Fibroblast of upper back skin (primary cell): ENCODE measurements at regions not wholly inside any gene's neighbourhood (a gene's known extent, or its start where the extent isn't known, plus 50 kb on each side); places are given as distances from the start of the nearest gene placed in this dataset.
"Not testable (repeated sequence)": the region's sequence is repeated elsewhere in the genome, so short reads cannot be mapped to it uniquely, and the experiment has no call there.

Experiments used
- DNase-seq: peaks from one replicate; pipeline ENCODE4 v3.0.0-alpha.2; 2013

DNA sequence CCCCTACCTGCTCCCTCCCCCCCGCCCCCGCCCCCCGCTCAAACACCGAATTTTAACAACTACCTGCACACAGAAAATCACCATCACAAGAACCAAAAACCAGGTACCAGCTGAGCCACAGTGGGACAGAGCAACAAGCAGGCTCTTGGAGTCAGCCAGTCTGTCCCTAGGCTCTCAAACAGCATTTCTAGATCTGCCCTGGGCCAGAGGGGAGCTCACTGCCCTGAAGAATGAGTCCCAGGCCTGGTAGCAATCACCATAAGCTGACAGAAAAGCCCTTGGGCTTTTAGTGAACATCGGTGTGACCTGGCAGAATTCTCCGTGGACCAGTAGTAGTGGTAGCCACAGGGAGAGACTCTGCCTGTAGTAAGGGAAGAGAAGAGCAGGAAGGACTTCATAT, 58.3 kb downstream of the C11orf87 start:
- no peak for DNase-seq

DNA sequence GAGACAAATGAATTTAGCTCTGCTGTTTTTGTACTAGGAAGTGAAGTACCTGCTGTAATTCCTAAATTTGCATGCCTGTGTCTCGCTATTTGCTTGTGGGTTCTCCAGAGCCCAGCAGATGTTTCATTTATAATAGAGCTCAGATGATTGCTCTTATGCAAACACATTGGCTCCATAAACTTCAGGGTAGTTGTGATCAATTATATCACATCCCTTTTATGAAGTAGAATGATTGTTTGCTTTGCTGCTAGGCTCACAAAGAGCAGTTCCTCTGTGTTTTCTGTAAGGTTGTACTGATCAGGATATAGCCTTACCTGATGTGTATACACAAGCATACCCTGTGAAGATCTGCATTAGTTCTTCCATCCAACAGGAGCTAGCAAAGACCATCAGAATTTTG, 64.1 kb downstream of the C11orf87 start:
- DNase-seq, result no peak

DNA sequence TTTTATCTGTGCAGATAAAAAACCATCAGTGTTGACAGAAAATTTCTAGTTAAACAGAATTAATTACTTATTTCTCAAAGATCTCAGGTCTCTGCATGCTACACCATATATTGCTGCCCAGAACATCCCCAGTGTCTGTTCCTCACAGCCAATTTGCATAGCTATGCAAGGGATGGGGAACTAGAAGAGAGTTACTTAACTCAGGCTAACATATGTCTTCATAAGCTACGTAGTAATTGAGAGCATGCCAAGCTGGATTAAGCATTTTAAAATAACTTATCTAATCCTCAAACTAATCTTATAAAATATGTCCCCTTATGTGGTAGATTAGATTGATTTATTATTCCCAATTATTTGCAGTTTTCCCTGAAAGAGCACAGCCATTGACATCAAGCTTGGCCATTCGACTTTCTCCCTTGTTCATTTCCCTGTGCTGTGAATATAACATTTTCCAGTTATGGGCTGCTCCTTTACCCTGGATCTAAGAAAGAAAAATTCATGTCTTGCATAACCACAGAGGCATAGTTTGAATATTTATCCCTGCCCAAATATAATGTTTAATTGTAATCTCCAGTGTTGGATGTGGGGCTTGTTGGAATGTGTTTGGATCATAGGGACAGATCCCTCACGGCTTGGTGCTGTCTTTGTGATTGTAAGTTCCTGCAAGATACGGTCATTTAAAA, 69.1 kb downstream of the C11orf87 start:
- peak; percentile 62 for DNase-seq

DNA sequence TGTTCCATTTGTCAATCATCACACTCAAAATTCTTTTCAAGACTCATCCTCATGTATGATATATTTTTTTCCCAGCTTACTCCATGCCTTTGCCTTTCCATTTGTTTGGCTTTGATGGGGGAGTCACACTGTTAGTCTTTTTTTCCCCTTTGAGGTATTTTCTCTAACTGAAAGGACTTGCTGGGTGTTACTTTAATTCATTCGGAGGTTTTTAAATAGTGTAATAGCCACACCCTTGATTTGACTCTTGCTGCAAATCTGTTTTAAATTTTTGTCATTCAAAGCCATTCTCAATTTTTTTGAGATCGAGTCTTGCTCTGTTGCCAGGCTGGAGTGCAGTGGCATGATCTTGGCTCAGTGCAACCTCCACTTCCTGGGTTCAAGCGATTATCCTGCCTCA, 84.1 kb downstream of the C11orf87 start:
- DNase-seq, result no peak

DNA sequence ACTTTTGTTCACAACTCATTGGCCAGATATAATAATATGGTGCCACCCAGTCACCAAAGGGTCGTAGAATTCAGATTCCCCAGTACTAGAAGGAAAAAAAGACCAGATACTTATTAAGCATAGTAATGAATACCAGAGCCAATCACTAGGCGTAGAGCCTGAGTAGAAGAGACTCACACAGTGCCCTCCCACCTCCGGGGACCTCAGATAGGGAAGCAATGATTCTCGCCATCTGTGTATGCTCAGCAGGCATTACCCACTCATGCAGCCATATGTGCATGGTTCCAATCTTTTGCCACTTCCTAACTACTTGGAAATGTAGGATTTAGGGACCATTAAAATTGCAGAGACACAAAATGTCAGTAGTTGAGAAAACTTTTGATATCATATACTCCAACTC, 85.3 kb downstream of the C11orf87 start:
- DNase-seq, result no peak

DNA sequence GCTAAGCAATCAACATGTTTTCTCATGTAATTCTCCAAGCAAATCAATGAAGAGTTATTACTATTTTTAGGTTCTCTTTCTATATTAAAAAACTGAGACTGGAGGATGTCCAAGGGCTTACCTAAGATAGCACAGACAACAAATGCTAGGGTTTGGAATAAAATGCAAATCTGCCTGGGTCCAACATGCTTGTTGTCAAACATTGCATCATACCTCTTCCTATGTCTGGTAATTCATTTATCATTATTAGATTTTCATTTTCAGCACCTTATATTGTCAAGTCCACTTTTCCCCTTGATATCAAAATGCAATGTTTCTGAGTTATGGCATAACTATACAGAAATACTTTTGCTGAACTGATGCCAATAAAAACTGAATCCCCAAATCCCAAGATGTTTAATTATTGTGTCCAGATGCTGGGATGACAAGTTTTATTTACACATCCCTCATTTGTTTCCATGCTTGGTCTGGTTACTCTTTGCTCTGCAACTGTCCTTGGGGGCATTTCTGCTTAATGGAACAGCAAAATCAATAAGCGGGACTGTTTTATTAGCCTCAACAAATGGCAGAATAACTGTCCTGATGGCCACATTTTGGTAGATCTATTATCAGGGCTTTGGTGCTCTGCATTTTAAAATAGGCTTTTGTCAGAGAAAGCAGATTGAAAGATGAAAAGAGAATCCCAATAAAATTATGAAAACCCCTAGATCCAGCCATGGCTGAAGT, 86.0 kb downstream of the C11orf87 start:
- DNase-seq, result peak; percentile 33

DNA sequence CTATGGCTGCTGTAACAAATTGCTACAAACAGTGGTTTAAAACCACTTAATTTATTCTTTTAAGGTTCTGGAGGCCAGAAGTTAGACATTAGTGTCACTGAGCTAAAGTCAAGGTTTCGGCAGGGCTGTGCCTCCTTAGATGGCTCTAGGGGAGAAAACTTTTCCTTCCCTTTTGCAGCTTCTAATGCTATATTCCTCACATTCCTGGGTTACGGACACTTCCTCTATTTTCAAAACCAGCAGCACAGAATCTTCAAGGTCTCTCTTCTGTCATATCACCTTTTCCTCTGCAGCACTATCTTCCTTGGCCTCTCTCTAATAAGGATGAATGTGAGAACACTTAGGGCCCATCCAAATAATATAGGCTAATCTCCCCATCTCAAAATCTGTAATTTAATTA, 87.0 kb downstream of the C11orf87 start:
- no peak for DNase-seq

DNA sequence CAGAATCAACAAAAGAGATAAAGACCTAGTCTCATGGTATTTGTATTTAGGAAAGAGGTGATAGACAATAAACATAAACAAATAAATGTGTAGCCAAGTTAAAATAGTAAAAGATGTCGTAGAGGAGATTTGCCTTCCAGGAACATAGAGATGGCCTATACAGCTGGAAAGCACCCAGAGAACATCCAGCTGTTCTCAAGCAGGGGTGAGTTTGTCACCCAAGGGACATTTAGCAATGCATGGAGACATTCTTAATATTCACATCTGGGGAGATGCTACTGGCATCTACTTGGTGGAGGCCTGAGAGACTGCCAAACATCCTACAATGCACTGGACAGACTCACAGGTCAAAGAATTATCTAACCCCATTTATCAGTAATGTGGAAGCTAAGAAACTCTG, 88.3 kb downstream of the C11orf87 start:
- no peak for DNase-seq

DNA sequence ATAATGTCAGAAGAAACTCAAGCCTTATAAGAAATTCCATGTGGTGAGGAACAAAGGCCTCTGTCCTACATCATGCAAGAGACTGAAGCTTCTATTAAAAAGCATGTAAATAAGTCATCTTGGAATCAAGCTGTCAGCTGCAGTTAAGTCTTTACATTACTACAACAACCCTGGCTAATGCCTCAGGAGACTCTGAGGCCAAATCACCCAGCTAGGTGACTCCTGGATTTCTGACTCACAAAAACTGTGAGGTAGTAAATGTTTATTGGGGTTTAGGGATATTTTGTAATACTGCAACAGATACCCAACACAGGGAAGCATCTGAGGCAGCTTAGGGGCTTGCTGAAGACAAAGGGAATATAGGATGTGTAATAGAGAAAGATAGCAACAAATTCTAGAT, 89.6 kb downstream of the C11orf87 start:
- DNase-seq, result no peak

DNA sequence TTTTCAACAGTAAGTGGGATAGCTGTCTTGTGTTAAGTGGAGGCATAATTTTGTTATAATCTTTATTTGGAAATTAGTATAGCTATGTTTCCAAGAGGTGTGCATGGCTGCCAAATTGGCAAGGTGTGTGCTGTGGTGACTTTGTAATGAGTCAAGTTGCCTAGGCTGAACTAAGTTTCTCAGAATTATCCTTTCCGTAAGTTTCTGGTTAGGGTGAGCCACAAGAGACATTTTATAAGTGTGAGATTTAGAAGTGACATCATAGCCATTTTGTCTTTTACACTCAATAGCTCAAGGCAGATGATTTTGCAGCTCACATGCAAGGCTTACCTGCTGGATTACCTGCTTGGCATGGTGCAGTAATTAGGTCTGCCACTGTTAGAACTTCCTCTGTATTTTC, 90.3 kb downstream of the C11orf87 start:
- no peak for DNase-seq

DNA sequence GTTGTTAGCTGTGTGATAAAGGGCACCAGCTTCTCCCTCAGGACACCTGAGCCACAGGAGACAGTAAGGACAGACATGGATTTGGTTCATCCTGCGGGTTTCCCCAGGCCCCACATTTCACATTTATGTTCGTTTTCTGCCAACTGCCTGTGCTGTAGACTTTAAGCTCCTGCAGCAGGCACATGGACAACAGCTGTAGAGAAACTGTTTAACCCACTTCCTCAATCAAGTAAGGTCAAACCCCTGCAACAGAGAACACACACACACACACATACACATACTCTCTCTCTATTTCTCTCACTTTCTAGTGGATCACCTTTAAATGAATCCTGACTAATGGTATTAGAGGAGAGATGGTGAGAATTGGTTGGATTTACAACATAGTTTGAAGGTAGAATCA, 90.7 kb downstream of the C11orf87 start:
- DNase-seq, result no peak

DNA sequence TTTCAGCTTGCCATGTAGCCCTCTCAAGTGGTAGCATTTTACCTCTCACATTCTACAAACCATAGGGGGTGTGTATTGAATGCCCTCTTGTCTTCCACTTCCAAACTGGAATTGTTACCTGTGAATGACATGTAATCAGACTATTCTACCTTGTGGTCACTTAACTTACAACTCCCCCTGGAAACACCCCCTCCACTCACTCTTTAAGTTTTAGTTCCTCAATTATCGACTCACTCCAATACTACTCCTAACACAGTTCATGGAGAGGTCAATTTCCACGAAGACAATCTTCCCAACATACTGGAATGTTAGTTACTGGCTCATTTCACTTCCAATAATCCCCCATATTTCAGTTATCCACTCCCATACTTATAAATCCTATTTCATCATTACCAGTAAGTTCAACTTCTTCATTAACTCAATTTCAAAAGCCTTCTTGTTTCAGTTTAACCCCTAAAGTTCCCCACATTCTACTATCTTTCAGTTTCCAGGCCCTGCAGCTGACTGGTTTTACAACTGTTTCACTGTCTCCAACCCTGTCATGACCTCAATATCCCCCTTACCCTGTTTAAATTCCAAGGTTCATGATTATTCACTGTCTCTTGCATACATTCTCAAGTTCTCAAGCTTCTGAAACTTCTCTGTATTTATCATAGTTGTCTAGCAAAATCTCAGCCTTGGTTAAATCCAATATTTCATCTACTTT, 92.5 kb downstream of the C11orf87 start:
- no peak for DNase-seq

DNA sequence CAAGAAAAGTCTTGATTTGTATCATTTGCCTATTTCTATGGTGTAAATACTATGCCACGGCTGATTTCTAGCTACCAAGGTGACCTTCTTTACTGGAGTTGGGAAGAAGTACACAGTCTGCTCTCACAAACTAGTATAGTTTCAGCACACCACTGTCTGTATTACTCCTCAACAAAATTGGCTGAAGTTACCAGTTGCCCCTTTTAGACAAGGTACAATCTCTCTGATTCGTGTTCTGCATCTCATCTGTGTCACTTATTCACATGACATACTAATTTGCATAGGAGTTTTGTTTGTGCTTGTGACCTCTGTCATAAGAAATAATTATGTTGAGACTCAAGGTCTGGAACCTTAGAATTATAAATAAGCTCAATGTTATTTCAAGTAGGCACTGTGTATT, 97.3 kb downstream of the C11orf87 start:
- DNase-seq, result no peak

DNA sequence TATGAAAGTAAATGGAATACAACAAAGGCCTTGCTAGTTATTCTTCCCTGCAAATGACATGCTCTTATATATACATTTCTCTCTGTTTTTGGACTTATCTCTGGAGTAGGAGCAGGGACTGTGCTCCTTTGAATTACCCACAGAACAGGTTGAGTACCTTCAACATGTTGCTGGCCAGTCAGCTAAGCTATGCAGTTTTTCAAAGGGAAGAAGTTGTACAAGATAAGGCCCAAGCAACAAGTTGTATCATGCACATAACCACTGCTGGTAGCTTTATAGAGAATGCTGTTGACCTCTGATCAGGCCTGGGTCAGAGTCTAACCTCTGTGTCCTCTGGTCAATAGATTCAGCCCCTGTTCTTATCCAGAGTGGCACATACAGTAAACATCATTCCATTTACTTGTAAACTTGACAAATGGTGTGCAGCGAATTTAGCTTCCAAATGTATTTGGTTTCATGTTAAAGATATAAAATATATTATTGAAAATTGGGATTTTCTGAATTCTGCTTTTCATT, 99.6 kb downstream of the C11orf87 start:
- no peak for DNase-seq

DNA sequence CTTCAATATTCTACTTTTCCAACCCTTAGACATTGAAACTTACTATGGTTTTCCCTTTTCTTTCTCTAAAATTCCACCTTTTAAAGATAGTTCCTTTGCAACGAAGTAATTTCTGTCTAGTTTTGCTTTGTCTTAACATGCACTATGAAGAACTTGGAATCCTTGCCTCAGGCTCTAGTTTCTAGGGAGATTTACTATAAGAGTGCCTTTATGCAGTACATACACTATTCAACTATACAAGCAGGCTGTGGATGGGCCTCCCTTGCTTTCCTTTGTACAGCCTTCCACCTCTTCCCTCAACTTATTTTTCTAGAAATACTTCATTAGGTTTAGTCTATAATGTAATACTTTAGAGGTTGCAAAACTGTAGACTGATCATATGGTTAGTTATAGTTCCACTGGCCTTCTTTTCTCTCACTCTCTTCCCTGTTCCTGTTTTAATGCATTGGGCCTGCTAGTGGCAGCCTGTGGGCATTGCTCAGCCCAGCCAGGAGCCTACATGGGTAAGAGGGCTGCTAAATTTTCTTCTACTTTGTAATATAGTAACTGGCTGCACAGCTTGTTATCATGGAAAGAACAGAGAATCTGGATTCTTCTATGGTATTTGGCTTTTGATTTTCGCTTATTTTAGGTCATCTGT, 100.2 kb downstream of the C11orf87 start:
- no peak for DNase-seq

DNA sequence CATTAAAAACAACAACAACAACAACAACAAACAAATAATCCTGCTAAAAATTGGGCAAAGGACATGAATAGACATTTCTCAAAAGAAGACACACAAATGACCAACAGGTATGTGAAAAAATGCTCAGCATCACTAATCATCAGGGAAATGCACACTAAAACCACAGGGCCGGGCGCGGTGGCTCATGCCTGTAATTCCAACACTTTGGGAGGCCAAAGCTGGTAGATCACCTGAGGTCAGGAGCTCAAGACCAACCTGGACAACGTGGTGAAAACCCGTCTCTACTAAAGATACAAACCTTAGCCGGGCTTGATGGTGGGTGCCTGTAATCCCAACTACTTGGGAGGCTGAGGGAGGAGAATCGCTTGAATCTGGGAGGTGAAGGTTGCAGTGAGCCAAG, 103.6 kb downstream of the C11orf87 start:
- DNase-seq, result not testable (repeated sequence)

DNA sequence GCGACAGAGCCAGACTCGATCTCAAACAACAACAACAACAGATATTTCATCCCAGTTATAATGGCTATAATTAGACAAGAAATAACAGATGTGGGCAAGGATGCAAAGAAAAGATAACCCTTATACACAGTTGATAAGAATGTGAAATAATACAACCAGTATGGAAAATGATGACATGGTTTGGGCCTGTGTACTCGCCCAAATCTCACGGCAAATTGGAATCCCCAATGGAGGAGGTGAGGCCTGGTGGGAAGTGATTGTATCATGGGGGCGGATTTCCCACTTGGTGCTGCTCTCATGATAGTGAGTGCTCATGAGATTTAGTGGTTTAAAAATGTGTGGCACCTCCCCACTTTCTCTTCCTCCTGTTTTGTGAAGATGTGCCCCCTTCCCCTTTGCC, 104.1 kb downstream of the C11orf87 start:
- DNase-seq, result no peak

DNA sequence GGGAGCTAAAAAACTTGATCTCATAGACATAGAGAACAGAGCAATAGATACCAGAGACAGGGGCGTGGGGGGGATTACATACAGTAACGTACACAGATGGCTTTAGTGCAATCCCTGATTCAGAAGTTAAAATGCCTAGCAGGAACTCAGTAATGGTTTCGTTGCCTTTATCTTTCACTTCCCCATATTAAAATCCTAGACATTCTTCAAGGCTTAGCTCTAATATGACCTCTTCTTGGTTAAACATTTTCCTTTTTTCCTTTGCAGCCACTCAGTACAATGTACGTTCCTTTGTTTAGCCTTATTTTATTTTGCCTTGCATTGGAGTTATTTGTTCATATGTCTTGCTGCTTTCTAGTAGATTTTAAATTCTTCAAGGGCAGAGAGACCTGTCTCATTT, 104.9 kb downstream of the C11orf87 start:
- no peak for DNase-seq

DNA sequence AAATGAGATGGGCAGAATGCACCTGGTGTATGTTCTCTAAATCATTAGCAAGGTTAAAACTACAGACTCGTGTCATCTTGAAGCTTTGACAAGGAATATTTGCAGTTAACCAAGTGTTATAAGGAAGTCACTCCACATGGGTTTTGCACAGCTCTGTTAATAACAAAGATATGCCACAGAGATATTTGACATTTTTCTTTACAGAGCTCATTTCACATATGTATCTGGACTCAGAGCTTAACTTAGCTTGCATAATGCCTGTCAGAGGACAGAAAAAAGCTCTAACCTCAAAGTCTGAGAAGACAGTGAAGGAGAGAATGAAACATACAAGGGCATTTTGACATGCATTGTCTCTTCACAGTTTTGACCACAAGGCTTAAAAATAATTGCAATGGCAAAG, 105.5 kb downstream of the C11orf87 start:
- peak; percentile 51 for DNase-seq

DNA sequence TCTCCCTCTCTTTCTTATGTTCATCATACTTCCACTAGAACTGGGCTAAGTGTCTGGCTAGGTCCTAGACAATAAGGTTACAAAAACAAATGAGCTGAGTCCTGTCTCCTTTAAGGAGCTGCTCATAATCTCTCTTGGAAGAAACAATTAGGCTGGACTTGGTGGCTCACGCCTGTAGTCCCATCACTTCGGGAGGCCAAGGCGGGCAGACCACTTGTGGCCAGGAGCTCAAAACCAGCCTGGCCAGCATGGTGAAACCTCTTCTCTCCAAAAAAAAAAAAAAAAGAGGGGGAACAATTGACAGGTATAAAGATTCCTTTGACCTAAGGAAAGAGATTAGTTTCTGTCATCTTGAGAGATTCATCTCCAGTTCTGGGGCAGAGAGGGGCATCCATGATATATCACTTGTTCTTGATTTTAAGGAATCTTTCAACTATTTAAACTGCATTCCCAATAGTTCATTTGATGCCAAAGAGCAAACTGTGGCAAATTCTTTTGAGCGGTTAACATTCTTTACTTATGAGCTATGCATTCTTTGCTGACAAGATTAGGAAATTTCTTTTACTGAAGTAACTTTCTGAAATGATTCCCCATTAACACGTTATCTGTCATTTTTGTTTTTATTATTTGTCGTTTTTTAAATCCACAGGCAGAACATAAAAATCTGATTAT, 125.5 kb downstream of the C11orf87 start:
- peak; percentile 87 for DNase-seq

DNA sequence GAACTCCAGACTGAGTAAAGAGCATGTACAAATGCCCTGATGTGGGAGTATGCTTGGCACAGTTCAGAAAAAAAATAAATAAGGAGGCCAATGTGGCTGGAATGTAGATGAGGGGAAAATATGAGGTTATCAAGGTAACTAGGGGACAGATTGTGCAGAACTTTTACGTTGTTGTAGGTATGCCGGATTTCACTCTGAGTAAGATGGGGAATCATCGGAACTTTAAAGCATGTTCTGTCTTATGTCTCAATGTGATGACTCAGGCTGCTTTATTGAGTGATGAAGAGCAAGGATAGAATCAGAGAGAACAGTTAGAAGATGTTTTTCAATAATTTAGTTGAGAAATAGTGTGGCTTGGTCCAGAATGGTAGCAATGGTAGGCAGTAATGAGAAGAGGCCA, 130.4 kb downstream of the C11orf87 start:
- peak; percentile 7 for DNase-seq

DNA sequence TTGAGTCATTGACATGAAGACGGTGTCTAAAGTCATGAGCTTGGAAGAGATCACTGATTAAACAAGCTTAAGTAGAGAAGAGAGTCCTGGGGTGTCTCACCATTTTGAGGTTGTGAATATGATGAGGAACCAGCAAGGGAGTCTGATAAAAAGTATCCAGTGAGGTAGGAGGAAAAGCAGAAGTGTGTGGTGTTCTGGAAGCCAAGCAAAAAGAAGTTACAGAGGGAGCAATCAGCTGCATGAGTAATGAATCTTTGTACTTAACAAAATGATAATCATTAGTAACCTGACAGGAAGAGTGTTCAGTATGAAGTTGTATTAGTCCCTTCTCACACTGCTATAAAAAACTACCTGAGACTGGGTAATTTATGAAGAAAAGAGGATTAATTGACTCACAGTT, 131.3 kb downstream of the C11orf87 start:
- no peak for DNase-seq

DNA sequence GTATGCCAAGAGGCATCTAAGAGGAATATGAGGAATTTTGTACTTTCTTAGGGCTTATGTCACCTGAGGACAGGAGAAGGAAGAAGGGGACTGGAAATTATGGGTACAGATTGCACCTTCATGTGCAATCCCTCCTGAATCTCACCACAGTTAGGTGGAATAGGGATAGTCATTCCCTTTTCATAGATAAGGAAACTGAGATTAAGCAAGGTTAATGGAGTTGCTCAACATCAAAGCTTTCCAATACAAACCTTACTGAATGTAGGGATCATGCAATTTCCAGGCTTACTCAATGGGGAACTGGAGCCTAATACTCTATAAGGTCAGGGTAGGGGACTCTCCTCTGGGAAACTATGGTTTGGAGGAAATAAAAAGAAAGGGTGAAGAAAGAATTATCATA, 133.0 kb downstream of the C11orf87 start:
- DNase-seq, result no peak
